IMR-90 (cell line): ENCODE measurements at regions not wholly inside any gene's neighbourhood (a gene's known extent, or its start where the extent isn't known, plus 50 kb on each side); places are given as distances from the start of the nearest gene placed in this dataset.

Experiments
- ATAC-seq: fragments of 200-7000 bp; cut with Tn5 transposase; 2 replicates; pipeline ENCODE4 v1.9.1; 2020; ENCODE audit warnings: low read depth, mild to moderate bottlenecking, moderate library complexity
- BruUV-seq: library from RNA; stranded (reverse); fragments of 400-500 nt; replicated peaks from 2 replicates; lab custom pipeline; 2021; lab: Mats Ljungman, UMichigan
- CTCF ChIA-PET: fragments of 300-600 bp; formaldehyde crosslinking; extraction: SDS; loops from one replicate; lab custom pipeline; 2021; ENCODE audit warnings: antibody characterized with exemption; lab: Yijun Ruan, JAX
- POLR2A ChIA-PET: fragments of 300-600 bp; sonication (Branson Sonifier 250); formaldehyde crosslinking; loops from one replicate; lab custom pipeline; 2022; ENCODE audit warnings: antibody characterized with exemption; ENCODE audit not compliant: unreplicated experiment; lab: Charles Lee
- DNase-seq: peaks from one replicate; pipeline ENCODE4 v3.0.0; 2013
- H2AFZ ChIP-seq: replicated peaks from 2 replicates; pipeline ENCODE3; 2013; ENCODE audit warnings: low read length, mild to moderate bottlenecking; ENCODE audit not compliant: poor library complexity
- H2AK5ac ChIP-seq: 2 replicates; pipeline ENCODE4 v1.6.1; 2013; ENCODE audit warnings: low read depth, low read length, inconsistent platforms
- H2AK9ac ChIP-seq: replicated peaks from 2 replicates; pipeline ENCODE3; 2013; ENCODE audit warnings: mild to moderate bottlenecking, low read depth, low read length, moderate library complexity; ENCODE audit not compliant: poor library complexity
- H2BK120ac ChIP-seq: 2 replicates; pipeline ENCODE4 v1.6.1; 2013; ENCODE audit warnings: low read depth, low read length, inconsistent platforms
- H2BK15ac ChIP-seq: 3 replicates; pipeline ENCODE4 v1.6.1; 2013; ENCODE audit warnings: low read depth, low read length, inconsistent platforms
- H2BK20ac ChIP-seq: 2 replicates; pipeline ENCODE4 v1.6.1; 2013; ENCODE audit warnings: low read depth, mild to moderate bottlenecking, inconsistent platforms, low read length, moderate library complexity
- H2BK5ac ChIP-seq: 2 replicates; pipeline ENCODE4 v1.6.1; 2013; ENCODE audit warnings: mild to moderate bottlenecking, low read depth, low read length, inconsistent platforms; ENCODE audit not compliant: poor library complexity, severe bottlenecking
- H3K14ac ChIP-seq: replicated peaks from 2 replicates; pipeline ENCODE4 v1.6.1; 2013; ENCODE audit warnings: low read depth, low read length, inconsistent platforms
- H3K18ac ChIP-seq: 2 replicates; pipeline ENCODE4 v1.6.1; 2013; ENCODE audit warnings: low read depth, low read length, control low read depth
- H3K23ac ChIP-seq: 2 replicates; pipeline ENCODE4 v1.6.1; 2013; ENCODE audit warnings: low read depth, low read length, inconsistent platforms
- H3K27ac ChIP-seq: 2 replicates; pipeline ENCODE4 v1.5.1; 2013; ENCODE audit warnings: mild to moderate bottlenecking, control low read depth, low read length; ENCODE audit not compliant: insufficient read depth
- H3K27me3 ChIP-seq: 2 replicates; pipeline ENCODE4 v1.6.1; 2013; ENCODE audit warnings: low read length; ENCODE audit not compliant: control insufficient read depth, insufficient read depth
- H3K36me3 ChIP-seq: 2 replicates; pipeline ENCODE4 v1.6.1; 2013; ENCODE audit warnings: low read length, mixed read lengths; ENCODE audit not compliant: control insufficient read depth, insufficient read depth
- H3K4ac ChIP-seq: 2 replicates; pipeline ENCODE4 v1.6.1; 2013; ENCODE audit warnings: low read depth, low read length, inconsistent platforms
- H3K4me1 ChIP-seq: 2 replicates; pipeline ENCODE4 v1.6.1; 2013; ENCODE audit warnings: low read length, mixed read lengths; ENCODE audit not compliant: control insufficient read depth, insufficient read depth
- H3K4me2 ChIP-seq: 2 replicates; pipeline ENCODE4 v1.6.1; 2013; ENCODE audit warnings: low read depth, mild to moderate bottlenecking, control low read depth, low read length, moderate library complexity
- H3K4me3 ChIP-seq: 2 replicates; pipeline ENCODE4 v1.5.1; 2013; ENCODE audit warnings: low read depth, mild to moderate bottlenecking, control low read depth, low read length, moderate library complexity; ENCODE audit not compliant: insufficient read depth
- H3K56ac ChIP-seq: 2 replicates; pipeline ENCODE4 v1.6.1; 2013; ENCODE audit warnings: low read length, inconsistent platforms; ENCODE audit not compliant: insufficient read depth; ENCODE audit errors: extremely low read depth
- H3K79me1 ChIP-seq, 2 experiments: 2 replicates each; pipeline ENCODE4 v1.6.1; 2013; ENCODE audit warnings: low read length in 2 of 2, inconsistent platforms in 1 of 2, low read depth in 1 of 2
- H3K9ac ChIP-seq: 2 replicates; pipeline ENCODE4 v1.6.1; 2013; ENCODE audit warnings: low read depth, low read length, control low read depth
- H3K9me1 ChIP-seq: 2 replicates; pipeline ENCODE4 v1.6.1; 2013; ENCODE audit warnings: low read length, inconsistent platforms; ENCODE audit not compliant: insufficient read depth
- H3K9me3 ChIP-seq: 2 replicates; pipeline ENCODE4 v1.6.1; 2013; ENCODE audit warnings: low read length; ENCODE audit not compliant: control insufficient read depth, insufficient read depth
- H4K20me1 ChIP-seq: 2 replicates; pipeline ENCODE4 v1.6.1; 2013; ENCODE audit warnings: low read length, inconsistent platforms; ENCODE audit not compliant: insufficient read depth
- H4K5ac ChIP-seq: 2 replicates; pipeline ENCODE4 v1.6.1; 2013; ENCODE audit warnings: mild to moderate bottlenecking, low read depth, low read length, control low read depth
- H4K8ac ChIP-seq, 2 experiments: 2 replicates each; pipeline ENCODE4 v1.6.1; 2013; ENCODE audit warnings: low read depth in 2 of 2, low read length in 2 of 2, control low read depth in 1 of 2, inconsistent platforms in 1 of 2
- H4K91ac ChIP-seq: 2 replicates; pipeline ENCODE4 v1.6.1; 2013; ENCODE audit warnings: low read depth, low read length, inconsistent platforms; ENCODE audit not compliant: insufficient read depth
- BHLHE40 ChIP-seq: fragments of 150-350 bp; IDR thresholded peaks from 2 replicates; pipeline ENCODE4 v1.6.1; 2016; ENCODE audit warnings: mild to moderate bottlenecking, low read depth, low read length
- CEBPB ChIP-seq: IDR thresholded peaks from 2 replicates; pipeline ENCODE4 v1.6.1; 2012; ENCODE audit warnings: low read depth, low read length, improper control_type of control experiment
- CHD1 ChIP-seq: IDR thresholded peaks from 2 replicates; pipeline ENCODE4 v1.6.1; 2012; ENCODE audit warnings: low read depth, low read length, improper control_type of control experiment
- CTCF ChIP-seq: conservative IDR thresholded peaks from 2 replicates; pipeline ENCODE4 v1.5.1; 2012; ENCODE audit warnings: mild to moderate bottlenecking, low read depth, low read length, improper control_type of control experiment
- ELK1 ChIP-seq: fragments of 150-350 bp; IDR thresholded peaks from 2 replicates; pipeline ENCODE4 v1.6.1; 2016; ENCODE audit warnings: low read depth, mild to moderate bottlenecking, low read length, moderate library complexity, borderline replicate concordance
- FOS ChIP-seq: fragments of 150-350 bp; IDR thresholded peaks from 2 replicates; pipeline ENCODE4 v1.6.1; 2016; ENCODE audit warnings: low read depth, low read length
- MAFK ChIP-seq: IDR thresholded peaks from 2 replicates; pipeline ENCODE4 v1.6.1; 2012; ENCODE audit warnings: low read depth, low read length, improper control_type of control experiment
- MAZ ChIP-seq: IDR thresholded peaks from 2 replicates; pipeline ENCODE4 v1.6.1; 2012; ENCODE audit warnings: low read depth, mild to moderate bottlenecking, low read length, improper control_type of control experiment, moderate library complexity, borderline replicate concordance
- MXI1 ChIP-seq: IDR thresholded peaks from 2 replicates; pipeline ENCODE4 v1.6.1; 2012; ENCODE audit warnings: low read depth, mild to moderate bottlenecking, low read length, moderate library complexity, borderline replicate concordance
- NFE2L2 ChIP-seq: fragments of 150-350 bp; IDR thresholded peaks from 2 replicates; pipeline ENCODE4 v1.6.1; 2016; ENCODE audit warnings: low read depth, mild to moderate bottlenecking, low read length
- POLR2A ChIP-seq: IDR thresholded peaks from 2 replicates; pipeline ENCODE4 v1.6.1; 2012; ENCODE audit warnings: mild to moderate bottlenecking, low read depth, low read length
- RAD21 ChIP-seq: IDR thresholded peaks from 2 replicates; pipeline ENCODE4 v1.6.1; 2012; ENCODE audit warnings: low read length, improper control_type of control experiment
- RCOR1 ChIP-seq: IDR thresholded peaks from 2 replicates; pipeline ENCODE4 v1.6.1; 2012; ENCODE audit warnings: mild to moderate bottlenecking, low read length, improper control_type of control experiment; ENCODE audit not compliant: insufficient replicate concordance
- RFX5 ChIP-seq: IDR thresholded peaks from 2 replicates; pipeline ENCODE4 v1.8.0; 2012; ENCODE audit warnings: low read depth, mild to moderate bottlenecking, low read length, moderate library complexity
- SMC3 ChIP-seq: fragments of 150-350 bp; IDR thresholded peaks from 2 replicates; pipeline ENCODE4 v1.6.1; 2016; ENCODE audit warnings: low read depth, mild to moderate bottlenecking, antibody characterized with exemption, low read length, moderate library complexity
- USF2 ChIP-seq: fragments of 150-350 bp; IDR thresholded peaks from 2 replicates; pipeline ENCODE4 v1.6.1; 2017; ENCODE audit warnings: mild to moderate bottlenecking, antibody characterized with exemption, low read length, low read depth
- WGBS, 2 experiments: methylation state at CpG; one replicate each; pipeline versions ENCODE4 v1.1.5 to v1.1.7; 2013; ENCODE audit warnings: missing lambda C conversion rate in 2 of 2; ENCODE audit not compliant: insufficient read length in 1 of 2; ENCODE audit errors: extremely low coverage in 2 of 2; 5-methylcytosine and 5-hydroxymethylcytosine counted together
- dilution Hi-C: fragments of 300-500 bp; cut with HindIII; formaldehyde crosslinking; loops from one replicate; pipeline ENCODE4 v1.14.3; 2018; ENCODE audit warnings: low sequenced_read_pairs; ENCODE audit not compliant: unreplicated experiment
- in situ Hi-C: fragments of 300-500 bp; cut with MboI; formaldehyde crosslinking; loops from 3 replicates; pipeline ENCODE4 v1.14.3; 2019; ENCODE audit warnings: low sequenced_read_pairs, inconsistent platforms, mixed read lengths
- intact Hi-C: fragments of 100-400 bp; cut with micrococcal nuclease; formaldehyde crosslinking; loops from 2 replicates; pipeline ENCODE4 v1.10.0; 2022

GRCh38 chr3:188949996-188950395 is 221.8 kb upstream of the TPRG1 start:
- H2AFZ ChIP-seq: no peak overlapping the region
- H3K9me3 ChIP-seq: no peaks in the 10 kb centered on the region
- no peak overlapping the region for H4K8ac ChIP-seq
- H3K23ac ChIP-seq: 0 out of 2 replicates have a peak overlapping the region, but pooled peaks have one; percentile 14
- H3K18ac ChIP-seq: peak overlapping the region; percentile 11; the same call in 1 of the 2 replicates
- POLR2A ChIA-PET: no interaction called here
- no peak overlapping the region for H2AK9ac ChIP-seq
- no peaks in the 10 kb centered on the region for H4K20me1 ChIP-seq
- H2BK120ac ChIP-seq: peak overlapping the region; percentile 27; the same call in 1 of the 2 replicates
- H3K4me3 ChIP-seq: no peak overlapping the region
- intact Hi-C loops: loop anchor here (2.0 to 10.0 kb wide), 8 partner anchors 68 to 683 kb away; no protein-coding TSS in a partner anchor
- H3K4me1 ChIP-seq: peaks cover 19% of the 10 kb centered on the region
- CTCF ChIA-PET: interaction anchor here (0.7 to 8.2 kb wide), 2 partner anchors 202 to 1211 kb away, joined by 3 to 96 read pairs; no protein-coding TSS in a partner anchor
- no peaks in the 10 kb centered on the region for H3K27me3 ChIP-seq
- ATAC-seq (no peak), DNase-seq (no peak)
- peaks cover 4 to 19% of the 10 kb centered on the region in 2 experiments; a peak in 3 of 4 replicates for H3K79me1 ChIP-seq
- 0 out of 2 replicates have a peak overlapping the region, but pooled peaks have one; percentile 29 for H3K14ac ChIP-seq
- no peak overlapping the region for H2BK5ac ChIP-seq
- in situ Hi-C loops: loop anchor here (5.0 to 25.0 kb wide), 5 partner anchors 445 to 1208 kb away; no protein-coding TSS in a partner anchor
- H3K9ac ChIP-seq: no peak overlapping the region
- H4K5ac ChIP-seq: no peak overlapping the region
- H2BK20ac ChIP-seq: peak overlapping the region; percentile 58; the same call in 1 of the 2 replicates
- peak overlapping the region; percentile 33; the same call in 1 of the 2 replicates for H3K4ac ChIP-seq
- TF ChIP-seq FOS (no peak), NFE2L2 (no peak), BHLHE40 (no peak), POLR2A (no peak), RCOR1 (no peak), USF2 (no peak), CTCF (no peak), RAD21 (no peak), MAFK (no peak), CEBPB (no peak), MXI1 (no peak), RFX5 (no peak), MAZ (no peak), ELK1 (no peak), SMC3 (no peak), CHD1 (no peak)
- no peak overlapping the region for H3K4me2 ChIP-seq
- BruUV-seq: no TSS peak
- dilution Hi-C loops: loop anchor here (10.0 kb wide), 1 partner anchor 1205 kb away; the partner anchor contains the start of gene BCL6
- H3K56ac ChIP-seq: no peak overlapping the region
- no CpG with 5 or more reads among the region's 1 CpG for WGBS, 2 experiments
- peak overlapping the region; percentile 60 for H2AK5ac ChIP-seq
- H4K91ac ChIP-seq: no peak overlapping the region; the same call in 1 of the 2 replicates
- H3K36me3 ChIP-seq: no peaks in the 10 kb centered on the region
- no peak overlapping the region; the same call in 2 of the 3 replicates for H2BK15ac ChIP-seq
- no peak overlapping the region for H3K27ac ChIP-seq
- H3K9me1 ChIP-seq: peaks cover 20% of the 10 kb centered on the region
